Left renal pelvis (tissue), 4 donors: ENCODE measurements at regions not wholly inside any gene's neighbourhood (a gene's known extent, or its start where the extent isn't known, plus 50 kb on each side); places are given as distances from the start of the nearest gene placed in this dataset.
"Not testable (repeated sequence)": the region's sequence is repeated elsewhere in the genome, so short reads cannot be mapped to it uniquely, and the experiment has no call there.

Source experiments
- DNase-seq, 4 donors: peaks; one replicate each; pipeline ENCODE4 v3.0.0-alpha.2; 2013; ENCODE audit warnings: low read depth in 4 of 4, low spot score in 3 of 4

DNA sequence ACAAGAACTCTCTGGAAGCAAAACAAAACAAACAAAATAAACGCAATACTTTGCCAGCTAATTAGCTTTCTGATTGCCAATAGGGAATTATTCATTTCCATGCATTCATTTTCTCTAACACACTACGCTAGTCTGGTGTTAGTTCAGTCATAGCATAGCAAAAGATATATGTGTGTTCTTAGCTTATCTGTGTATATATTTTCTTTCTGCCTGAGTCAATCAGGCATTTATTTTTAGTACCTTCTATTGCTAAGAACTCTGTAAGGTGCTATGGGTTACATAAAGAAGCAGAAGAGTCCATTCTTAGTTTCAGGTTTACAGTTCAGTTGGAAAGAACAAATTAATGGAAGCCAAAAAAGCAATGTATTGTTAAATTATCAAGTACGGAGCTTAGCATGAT lies 490.9 kb downstream of the KLF5 start:
- no peak for DNase-seq

DNA sequence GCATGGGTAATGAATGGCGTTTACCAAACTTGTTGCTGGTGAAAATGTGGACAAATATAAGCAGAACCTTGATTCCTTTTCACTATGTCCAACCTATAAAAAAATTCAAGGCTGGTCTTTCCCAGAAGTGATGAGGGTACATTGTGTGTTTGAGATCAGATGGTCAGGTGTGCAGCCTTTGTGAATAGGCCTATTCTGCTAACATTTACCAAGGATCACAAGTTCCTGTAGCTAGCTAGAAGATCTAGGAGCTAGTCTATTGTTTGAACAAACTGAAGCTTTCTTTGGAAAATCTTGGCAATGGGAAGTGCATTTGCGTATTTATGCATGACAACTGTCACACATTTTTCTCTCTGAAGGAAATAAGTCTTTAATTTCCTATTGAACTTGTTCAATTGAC lies 489.6 kb downstream of the KLF5 start:
- no peak for DNase-seq

- no peak for DNase-seq
Observed at GRCh38 chr13:73547239-73547638, 488.4 kb downstream of the KLF5 start.

- no peak for DNase-seq
Observed at GRCh38 chr13:73544175-73544574, 485.4 kb downstream of the KLF5 start.

- DNase-seq: no peak
Observed at GRCh38 chr13:73542446-73542845, 483.6 kb downstream of the KLF5 start.

DNA sequence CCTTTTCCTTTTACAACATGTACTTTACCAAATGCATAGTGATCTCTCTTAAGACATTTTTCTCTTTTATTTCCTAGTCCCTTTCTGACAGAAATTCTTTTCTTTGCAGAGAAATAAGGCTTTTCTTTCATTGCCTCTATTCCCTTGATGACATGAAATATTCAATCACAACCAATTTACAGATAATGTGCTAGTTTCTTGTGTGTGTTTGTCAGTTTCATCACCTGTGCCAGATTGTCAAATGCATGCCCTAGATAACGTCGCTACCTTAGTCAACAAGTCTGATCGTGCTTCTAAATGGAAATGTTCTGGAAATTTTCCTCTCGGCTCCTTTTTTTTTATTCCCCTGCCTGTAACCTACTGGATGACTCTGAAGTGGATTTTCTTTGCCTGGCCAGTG lies 478.1 kb downstream of the KLF5 start:
- no peak for DNase-seq

- DNase-seq: no peak
Observed at GRCh38 chr13:73535341-73535740, 476.5 kb downstream of the KLF5 start.

GRCh38 chr13:73532987-73533510 lies 474.2 kb downstream of the KLF5 start:
- DNase-seq: no peak

DNA sequence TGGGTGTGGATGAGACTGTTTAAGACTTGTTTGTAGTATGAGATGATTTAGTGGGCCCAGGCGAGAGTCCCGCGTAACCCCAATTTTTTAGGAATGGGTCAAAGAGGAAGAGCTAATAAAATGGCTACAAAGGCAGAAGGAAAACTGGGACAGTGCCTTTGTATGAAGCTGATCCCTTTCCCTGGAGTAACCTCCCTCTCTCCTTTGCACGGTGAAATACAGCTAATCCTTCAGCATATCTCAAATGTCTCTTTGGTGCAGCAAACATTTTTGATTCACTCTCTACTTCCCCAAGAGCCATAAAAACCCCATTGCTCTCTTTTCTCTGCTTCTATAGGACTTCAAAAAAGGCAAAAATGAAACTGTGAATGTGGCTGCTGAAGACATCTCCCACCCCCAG lies 473.8 kb downstream of the KLF5 start:
- no peak for DNase-seq

DNA sequence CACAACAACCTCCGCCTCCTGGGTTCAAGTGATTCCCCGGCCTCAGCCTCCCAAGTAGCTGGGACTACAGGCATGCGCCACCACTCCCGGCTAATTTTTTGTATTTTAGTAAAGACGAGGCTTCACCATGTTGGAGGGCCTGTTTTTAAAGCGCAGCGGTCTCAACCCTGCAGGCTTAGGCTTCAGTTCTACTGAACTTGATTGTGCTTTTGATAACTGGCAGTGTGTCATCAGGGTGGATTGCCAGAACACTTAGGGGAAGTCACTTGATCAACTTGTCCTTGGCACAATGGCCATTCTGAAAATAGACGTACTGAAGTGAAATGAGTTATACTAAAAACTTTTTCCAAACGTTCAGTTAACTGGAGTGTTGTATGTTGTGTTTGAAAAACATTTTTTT lies 472.2 kb downstream of the KLF5 start:
- no peak for DNase-seq

GRCh38 chr13:73522937-73523336 lies 464.1 kb downstream of the KLF5 start:
- no peak for DNase-seq

- DNase-seq: no peak
Observed at GRCh38 chr13:73521985-73522524, 463.2 kb downstream of the KLF5 start.

GRCh38 chr13:73521290-73521624 lies 462.5 kb downstream of the KLF5 start:
- no peak for DNase-seq

DNA sequence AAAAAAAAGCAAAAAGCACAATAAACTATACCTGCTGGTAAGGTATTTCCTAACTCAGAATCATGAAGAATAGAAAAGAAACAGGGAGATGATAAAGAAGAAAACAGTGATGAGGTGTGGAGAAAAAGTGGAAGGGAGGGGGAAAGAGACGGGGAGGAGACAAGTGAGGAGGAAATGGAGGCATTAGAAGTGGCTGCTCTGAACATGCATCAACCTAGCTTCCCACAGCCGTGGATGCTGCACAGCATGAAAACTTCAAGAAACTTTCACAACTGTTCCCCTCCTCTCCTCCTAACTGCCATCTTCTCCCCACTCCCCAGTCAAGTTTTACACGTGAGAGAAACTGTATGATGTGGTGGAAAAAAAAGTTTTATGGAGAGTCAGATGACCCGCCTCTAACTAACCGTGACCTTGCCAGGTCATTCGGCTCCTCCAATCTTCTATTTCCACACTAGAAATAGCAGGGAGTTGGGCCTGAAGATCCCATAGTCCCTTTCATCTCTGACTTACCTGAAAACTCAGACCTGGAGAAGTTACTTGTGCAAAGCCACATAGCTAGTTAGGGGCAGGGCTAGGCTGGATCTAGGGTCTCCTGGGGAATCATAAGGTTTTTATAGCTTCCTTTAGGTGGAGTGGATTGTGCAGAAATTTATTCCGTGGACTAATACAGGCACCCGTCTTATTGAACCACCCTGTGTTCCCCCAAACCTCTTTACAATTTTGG lies 461.9 kb downstream of the KLF5 start:
- DNase-seq: no peak

GRCh38 chr13:73520135-73520534 lies 461.3 kb downstream of the KLF5 start:
- not testable (repeated sequence) for DNase-seq

DNA sequence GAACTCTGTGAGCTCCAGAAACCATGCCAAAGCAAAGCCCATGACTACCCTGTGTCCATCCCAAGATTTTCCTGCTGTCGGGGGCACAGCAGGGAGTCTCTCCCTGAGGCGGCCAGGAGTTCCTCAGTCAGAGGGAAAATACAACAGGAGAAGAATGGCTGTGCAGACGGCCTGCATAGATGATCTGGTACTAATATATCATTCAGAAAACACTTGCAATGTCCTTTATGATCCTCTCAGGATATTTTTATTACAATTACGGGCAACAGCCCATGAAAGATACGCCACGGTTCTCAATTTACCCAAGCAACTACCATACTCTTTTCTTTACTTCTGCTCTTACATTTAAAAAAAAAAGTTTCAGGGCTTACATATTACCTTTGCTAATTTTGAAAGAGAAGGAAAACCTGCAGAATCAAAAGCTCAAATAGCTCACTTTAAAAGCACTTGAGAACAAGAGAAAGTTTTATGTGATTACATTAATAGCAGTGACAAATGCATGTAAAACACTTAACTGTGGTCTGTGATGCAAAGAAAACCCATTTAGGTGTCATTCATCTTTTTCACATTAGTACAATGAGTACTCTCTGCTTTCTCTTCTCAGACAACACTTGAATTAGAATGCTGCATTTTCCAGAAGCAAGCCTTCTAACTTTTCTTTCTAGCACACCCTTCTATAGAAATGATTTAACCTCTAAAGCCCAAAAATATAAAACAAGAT lies 460.8 kb downstream of the KLF5 start:
- DNase-seq: no peak

DNA sequence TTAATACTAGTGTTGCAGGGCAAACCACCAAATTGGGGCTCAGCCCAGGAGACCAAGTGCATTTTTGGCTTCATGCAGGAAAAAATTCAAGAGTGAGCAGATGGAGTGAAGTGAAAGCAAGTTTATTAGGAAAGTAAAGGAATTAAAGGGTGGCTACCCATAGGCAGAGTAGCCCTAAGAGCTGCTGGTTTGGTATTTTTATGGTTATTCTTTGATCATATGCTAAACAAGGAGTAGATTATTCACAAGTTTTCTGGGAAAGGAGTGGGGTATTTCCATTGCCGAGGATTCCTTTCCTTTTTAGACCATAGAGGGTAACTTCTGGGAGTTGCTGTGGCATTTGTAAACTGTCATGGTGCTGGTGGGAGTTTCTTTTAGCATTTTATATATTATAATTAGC lies 459.0 kb downstream of the KLF5 start:
- DNase-seq: no peak

GRCh38 chr13:73516731-73517130 lies 457.9 kb downstream of the KLF5 start:
- no peak for DNase-seq

DNA sequence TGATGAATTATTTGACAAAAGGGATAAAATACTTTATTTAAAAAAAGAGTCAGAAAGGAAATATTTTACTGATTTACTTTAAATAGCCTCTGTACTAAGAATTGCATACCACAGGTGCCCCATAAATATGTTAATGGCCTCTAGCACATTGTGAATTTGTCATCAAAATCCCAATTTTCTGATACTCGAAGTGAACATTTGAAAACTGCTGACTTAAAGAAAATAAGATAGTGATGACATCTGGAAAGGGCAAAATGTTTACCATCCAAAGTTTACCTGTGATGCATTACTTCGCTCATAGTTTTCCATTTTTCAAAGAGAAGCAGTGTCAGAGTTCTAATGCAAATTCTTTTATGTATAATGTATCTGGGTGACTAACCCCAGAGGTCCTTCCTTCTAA lies 455.4 kb downstream of the KLF5 start:
- DNase-seq: no peak

- DNase-seq: no peak
Observed at GRCh38 chr13:73513751-73514150, 454.9 kb downstream of the KLF5 start.

DNA sequence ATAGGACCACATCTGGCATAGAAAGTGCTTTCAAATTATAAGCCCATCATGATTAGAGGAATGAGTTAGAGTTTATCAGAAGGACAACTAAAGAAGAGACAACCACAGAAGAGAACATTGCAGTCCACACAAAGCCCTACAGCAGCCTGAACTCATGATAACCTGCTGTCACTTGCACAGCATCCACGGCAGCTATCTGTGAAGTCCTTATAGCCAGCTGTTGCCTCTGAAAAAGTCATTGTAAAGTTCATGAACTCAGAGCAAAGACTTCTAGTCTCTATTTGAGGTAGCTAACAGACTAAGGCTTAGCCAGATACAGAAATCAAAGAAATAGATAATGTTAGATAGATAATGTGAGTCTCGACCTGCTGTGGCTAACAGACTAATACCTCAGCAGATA lies 450.0 kb downstream of the KLF5 start:
- no peak for DNase-seq

- DNase-seq: no peak
Observed at GRCh38 chr13:73505376-73505890, 446.6 kb downstream of the KLF5 start.
